OCI-LY3 (cell line): ENCODE measurements at regions not wholly inside any gene's neighbourhood (a gene's known extent, or its start where the extent isn't known, plus 50 kb on each side); places are given as distances from the start of the nearest gene placed in this dataset.

Source experiments
- H2AFZ ChIP-seq: fragments of 200-600, 300-600 bp; shearing (Covaris generic); 2 replicates; pipeline ENCODE4 v1.6.0; 2014; ENCODE audit warnings: antibody characterized with exemption, low read depth, low read length
- H3K27ac ChIP-seq: fragments of 200-600, 300-600 bp; sonication (generic); 2 replicates; pipeline ENCODE4 v1.5.1; 2014; ENCODE audit warnings: mild to moderate bottlenecking, low read length, moderate library complexity, mixed read lengths
- H3K27me3 ChIP-seq: fragments of 200-600, 300-600 bp; sonication (generic); 2 replicates; pipeline ENCODE4 v1.6.1; 2014; ENCODE audit warnings: low read depth, low read length, mixed read lengths
- H3K36me3 ChIP-seq: fragments of 200-600, 300-600 bp; sonication (generic); replicated peaks from 2 replicates; pipeline ENCODE3; 2014; ENCODE audit warnings: low read depth, low read length, mixed read lengths
- H3K4me1 ChIP-seq: fragments of 300-600, 200-600 bp; sonication (generic); 2 replicates; pipeline ENCODE4 v1.6.1; 2014; ENCODE audit warnings: low read length, mixed read lengths
- H3K4me2 ChIP-seq: fragments of 200-600, 300-600 bp; sonication (generic); 2 replicates; pipeline ENCODE4 v1.6.1; 2014; ENCODE audit warnings: low read length, mixed read lengths
- H3K4me3 ChIP-seq: fragments of 300-600, 200-600 bp; sonication (generic); 2 replicates; pipeline ENCODE4 v1.5.1; 2014; ENCODE audit warnings: antibody characterized with exemption, mild to moderate bottlenecking, low read length, moderate library complexity
- H3K79me2 ChIP-seq: fragments of 300-600, 200-600 bp; shearing (Covaris generic); 2 replicates; pipeline ENCODE4 v1.6.1; 2014; ENCODE audit warnings: mild to moderate bottlenecking, low read length, mixed read lengths
- H3K9ac ChIP-seq: fragments of 300-600, 200-600 bp; shearing (Covaris generic); 2 replicates; pipeline ENCODE4 v1.6.0; 2014; ENCODE audit warnings: mild to moderate bottlenecking, low read length, moderate library complexity
- H3K9me3 ChIP-seq: fragments of 200-600, 300-600 bp; shearing (Covaris generic); 2 replicates; pipeline ENCODE4 v1.6.1; 2014; ENCODE audit warnings: low read length, mixed read lengths; ENCODE audit not compliant: insufficient read depth
- H4K20me1 ChIP-seq: fragments of 200-600, 300-600 bp; sonication (generic); 2 replicates; pipeline ENCODE4 v1.6.1; 2016; ENCODE audit warnings: low read length, mixed read lengths; ENCODE audit not compliant: insufficient read depth
- EZH2phosphoT487 ChIP-seq: fragments of 200-600 bp; shearing (Covaris generic); IDR thresholded peaks from 2 replicates; pipeline ENCODE4 v1.6.1; 2018; ENCODE audit warnings: antibody characterized with exemption, mixed run types, low read depth
- TF ChIP-seq, protein P1 (sequence below): fragments of 200-600, 300-600 bp; sonication (generic); IDR thresholded peaks from 2 replicates; pipeline ENCODE4 v1.5.1; 2014; ENCODE audit warnings: antibody characterized with exemption, low read length, low read depth

- no peaks in the 10 kb centered on the region for H3K4me1 ChIP-seq
- no peaks in the 10 kb centered on the region for H3K79me2 ChIP-seq
- H4K20me1 ChIP-seq, result no peaks in the 10 kb centered on the region
- H3K27ac ChIP-seq, result no peak overlapping the region
- no peak overlapping the region for H3K9ac ChIP-seq
- no peak overlapping the region for H3K4me3 ChIP-seq
- no peaks in the 10 kb centered on the region for H3K36me3 ChIP-seq
- H2AFZ ChIP-seq, result no peak overlapping the region
- H3K9me3 ChIP-seq, result no peaks in the 10 kb centered on the region
- no peaks in the 10 kb centered on the region for H3K27me3 ChIP-seq
- TF ChIP-seq, protein P1, sequence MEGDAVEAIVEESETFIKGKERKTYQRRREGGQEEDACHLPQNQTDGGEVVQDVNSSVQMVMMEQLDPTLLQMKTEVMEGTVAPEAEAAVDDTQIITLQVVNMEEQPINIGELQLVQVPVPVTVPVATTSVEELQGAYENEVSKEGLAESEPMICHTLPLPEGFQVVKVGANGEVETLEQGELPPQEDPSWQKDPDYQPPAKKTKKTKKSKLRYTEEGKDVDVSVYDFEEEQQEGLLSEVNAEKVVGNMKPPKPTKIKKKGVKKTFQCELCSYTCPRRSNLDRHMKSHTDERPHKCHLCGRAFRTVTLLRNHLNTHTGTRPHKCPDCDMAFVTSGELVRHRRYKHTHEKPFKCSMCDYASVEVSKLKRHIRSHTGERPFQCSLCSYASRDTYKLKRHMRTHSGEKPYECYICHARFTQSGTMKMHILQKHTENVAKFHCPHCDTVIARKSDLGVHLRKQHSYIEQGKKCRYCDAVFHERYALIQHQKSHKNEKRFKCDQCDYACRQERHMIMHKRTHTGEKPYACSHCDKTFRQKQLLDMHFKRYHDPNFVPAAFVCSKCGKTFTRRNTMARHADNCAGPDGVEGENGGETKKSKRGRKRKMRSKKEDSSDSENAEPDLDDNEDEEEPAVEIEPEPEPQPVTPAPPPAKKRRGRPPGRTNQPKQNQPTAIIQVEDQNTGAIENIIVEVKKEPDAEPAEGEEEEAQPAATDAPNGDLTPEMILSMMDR, result no peak
- TF ChIP-seq EZH2phosphoT487, result no peak
- no peak overlapping the region for H3K4me2 ChIP-seq
These were observed 64.1 kb upstream of the MAD2L1 start for GRCh38 chr4:120130786-120131185.
